ENCODE measurements at regions not wholly inside any gene's neighbourhood (a gene's known extent, or its start where the extent isn't known, plus 50 kb on each side); places are given as distances from the start of the nearest gene placed in this dataset.

DNA sequence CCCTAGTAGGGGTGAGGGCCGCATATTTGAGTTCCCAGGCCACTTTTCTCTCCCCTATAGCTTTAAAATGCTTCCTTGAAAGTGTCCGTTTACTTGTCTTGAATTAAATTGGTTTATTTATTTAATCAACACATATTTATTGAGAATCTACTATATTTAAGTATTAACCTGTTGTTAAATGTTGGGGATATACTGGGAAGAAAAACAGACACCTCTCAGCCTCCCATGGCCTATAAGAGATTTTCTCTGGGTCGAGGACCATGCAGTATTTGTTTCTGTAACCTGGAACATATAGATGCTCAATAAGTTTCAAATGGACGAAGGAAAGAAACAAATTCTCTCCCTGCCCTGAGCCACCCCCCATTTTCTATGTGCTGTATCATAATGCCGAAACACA lies 98.6 kb downstream of the INSIG2 start:
- peak overlapping the region; percentile 52 for H3K27ac ChIP-seq (ENCODE audit: insufficient read depth, low read length, poor library complexity, severe bottlenecking)
- H3K9me3 ChIP-seq (ENCODE audit: control insufficient read depth in 2 of 2, low read length in 2 of 2) = no peaks in the 10 kb centered on the region
- DNase-seq (no peak), ATAC-seq (ENCODE audit: low read depth in 2 of 2) (no peak)
- Mint-ChIP-seq H3K27me3 (peaks cover 7% of the 10 kb centered on the region), H3K27ac (peak overlapping the region; percentile 57 to 98 (median 93)), H3K4me1 (peaks cover 3 to 27% (median 18%) of the 10 kb centered on the region in 4 donors), H3K36me3 (no peaks in the 10 kb centered on the region), H3K4me3 (peak overlapping the region; percentile 92 to 96 (median 93)), H3K9me3 (peaks cover 0 to 1% (median 0%) of the 10 kb centered on the region in 7 donors)
- H3K4me1 ChIP-seq (ENCODE audit: control insufficient read depth, insufficient read depth, low read length, poor library complexity, severe bottlenecking) = peaks cover 7% of the 10 kb centered on the region
- no peaks in the 10 kb centered on the region for H3K27me3 ChIP-seq (ENCODE audit: control insufficient read depth, insufficient read depth, low read length)
- no peak overlapping the region for H3K4me3 ChIP-seq (ENCODE audit: low read depth, low read length)
- no peaks in the 10 kb centered on the region for H3K36me3 ChIP-seq (ENCODE audit: control insufficient read depth, insufficient read depth, low read length)

DNA sequence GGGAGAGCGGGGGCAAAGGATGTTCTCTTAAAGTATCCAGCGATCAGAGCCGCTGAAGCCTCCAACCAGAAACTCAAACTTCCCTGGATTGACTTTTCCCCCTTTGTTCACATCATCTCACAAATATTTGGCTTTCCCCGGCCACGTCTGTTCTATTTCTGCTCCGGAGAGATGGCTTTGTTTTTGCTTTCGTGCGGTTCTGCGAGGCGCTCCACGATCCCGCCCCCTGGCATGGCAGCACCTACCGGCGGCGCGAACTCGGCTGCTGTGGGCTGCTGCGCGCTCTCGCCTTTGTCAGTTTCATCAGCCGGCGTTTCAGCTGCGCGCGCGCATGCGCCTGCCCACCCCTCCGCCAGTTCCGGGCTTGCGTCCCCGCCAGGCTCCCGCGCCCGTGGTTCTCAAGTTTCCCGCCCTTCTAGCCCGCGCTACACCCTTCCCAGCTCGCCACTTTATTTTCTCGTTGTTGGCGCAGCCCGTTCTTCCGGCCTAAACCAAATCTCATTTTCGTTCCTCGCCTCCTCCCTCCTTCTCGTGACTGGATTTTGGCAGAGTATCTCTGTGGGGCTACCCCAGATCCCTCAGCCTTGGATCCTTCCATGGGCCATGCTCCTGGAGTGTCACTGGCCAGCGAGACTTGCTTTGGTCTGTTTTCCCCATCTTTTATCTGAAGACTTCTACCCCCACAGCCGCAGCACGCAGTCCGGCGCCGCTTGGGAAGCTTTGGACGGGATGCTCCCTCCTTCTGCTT lies 98.0 kb downstream of the INSIG2 start:
- H3K27me3 ChIP-seq (ENCODE audit: control insufficient read depth, insufficient read depth, low read length) = no peaks in the 10 kb centered on the region
- H3K4me3 ChIP-seq (ENCODE audit: low read depth, low read length) = peak overlapping the region; percentile 92
- H3K27ac Mint-ChIP-seq = peak overlapping the region; percentile 93 to 98 (median 97)
- H3K9me3 ChIP-seq (ENCODE audit: control insufficient read depth in 2 of 2, low read length in 2 of 2) = no peaks in the 10 kb centered on the region
- peak; percentile 79 to 92 (median 89) for DNase-seq
- H3K4me1 ChIP-seq (ENCODE audit: control insufficient read depth, insufficient read depth, low read length, poor library complexity, severe bottlenecking) = peaks cover 7% of the 10 kb centered on the region
- H3K4me3 Mint-ChIP-seq = peak overlapping the region; percentile 92 to 96 (median 93)
- H3K27me3 Mint-ChIP-seq = peaks cover 7% of the 10 kb centered on the region
- ATAC-seq (ENCODE audit: low read depth in 2 of 2) = peak; percentile 92 to 94
- H3K27ac ChIP-seq (ENCODE audit: insufficient read depth, low read length, poor library complexity, severe bottlenecking) = peak overlapping the region; percentile 52
- H3K4me1 Mint-ChIP-seq = peaks cover 3 to 27% (median 18%) of the 10 kb centered on the region in 4 donors
- peaks cover 0 to 1% (median 0%) of the 10 kb centered on the region in 7 donors for H3K9me3 Mint-ChIP-seq
- no peaks in the 10 kb centered on the region for H3K36me3 ChIP-seq (ENCODE audit: control insufficient read depth, insufficient read depth, low read length)
- no peaks in the 10 kb centered on the region for H3K36me3 Mint-ChIP-seq

DNA sequence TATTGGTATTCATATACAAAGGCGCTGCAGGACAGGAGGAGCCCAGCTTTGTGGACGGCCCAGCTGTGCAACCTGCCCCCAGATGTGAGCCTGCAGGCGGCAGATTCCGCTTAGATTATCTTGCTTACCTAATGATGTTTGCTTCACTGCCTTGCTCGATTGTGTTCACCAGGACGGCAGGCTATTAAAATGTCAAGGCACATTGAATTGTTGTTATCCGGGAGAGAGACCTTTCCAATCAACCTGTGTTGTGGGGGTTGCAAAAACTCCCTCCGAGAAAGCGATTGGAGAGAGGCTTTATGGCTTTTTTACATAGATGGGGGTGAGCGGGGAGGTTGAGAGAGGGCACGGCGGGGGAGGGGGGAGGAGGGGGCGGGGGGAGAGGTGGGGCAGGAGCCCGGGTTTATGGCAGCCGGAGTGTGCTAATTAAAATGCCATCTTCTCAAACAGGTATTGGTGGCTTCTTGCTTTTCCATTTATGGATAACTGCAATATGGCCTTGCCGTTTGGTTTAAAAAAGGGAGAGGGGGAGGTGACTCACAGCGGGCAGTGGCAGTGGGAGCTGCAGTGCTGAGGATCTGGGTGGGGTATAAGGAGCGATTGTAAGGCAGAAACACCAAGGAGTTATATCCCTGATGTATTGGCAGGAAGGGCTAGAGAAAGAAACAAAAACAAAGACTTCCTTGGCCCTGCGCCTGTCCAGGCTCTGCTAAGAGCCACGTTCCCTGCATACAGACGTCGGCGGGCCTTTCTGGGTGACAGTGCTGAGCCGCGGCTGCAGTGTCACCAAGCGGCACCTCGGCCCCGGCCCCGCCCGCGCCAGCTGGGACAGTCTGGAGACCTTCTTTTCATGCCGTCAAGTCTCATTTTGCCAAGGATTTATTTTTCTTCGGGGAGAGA lies 97.2 kb downstream of the INSIG2 start:
- peak overlapping the region; percentile 52 for H3K27ac ChIP-seq (ENCODE audit: insufficient read depth, low read length, poor library complexity, severe bottlenecking)
- H3K9me3 ChIP-seq (ENCODE audit: control insufficient read depth in 2 of 2, low read length in 2 of 2) = no peaks in the 10 kb centered on the region
- H3K36me3 Mint-ChIP-seq = no peaks in the 10 kb centered on the region
- H3K36me3 ChIP-seq (ENCODE audit: control insufficient read depth, insufficient read depth, low read length) = no peaks in the 10 kb centered on the region
- H3K4me3 Mint-ChIP-seq = peak overlapping the region; percentile 92 to 96 (median 93)
- DNase-seq = peak in 2 of 3 donors; percentile 16 to 72
- H3K27me3 ChIP-seq (ENCODE audit: control insufficient read depth, insufficient read depth, low read length) = no peaks in the 10 kb centered on the region
- H3K27me3 Mint-ChIP-seq = peaks cover 10% of the 10 kb centered on the region
- peak overlapping the region; percentile 91 to 97 (median 93) for H3K27ac Mint-ChIP-seq
- ATAC-seq (ENCODE audit: low read depth in 2 of 2) = peak; percentile 53 to 54
- peak overlapping the region; percentile 92 for H3K4me3 ChIP-seq (ENCODE audit: low read depth, low read length)
- peaks cover 0 to 1% (median 0%) of the 10 kb centered on the region in 7 donors for H3K9me3 Mint-ChIP-seq
- peaks cover 7% of the 10 kb centered on the region for H3K4me1 ChIP-seq (ENCODE audit: control insufficient read depth, insufficient read depth, low read length, poor library complexity, severe bottlenecking)
- peaks cover 3 to 29% (median 19%) of the 10 kb centered on the region in 4 donors for H3K4me1 Mint-ChIP-seq

DNA sequence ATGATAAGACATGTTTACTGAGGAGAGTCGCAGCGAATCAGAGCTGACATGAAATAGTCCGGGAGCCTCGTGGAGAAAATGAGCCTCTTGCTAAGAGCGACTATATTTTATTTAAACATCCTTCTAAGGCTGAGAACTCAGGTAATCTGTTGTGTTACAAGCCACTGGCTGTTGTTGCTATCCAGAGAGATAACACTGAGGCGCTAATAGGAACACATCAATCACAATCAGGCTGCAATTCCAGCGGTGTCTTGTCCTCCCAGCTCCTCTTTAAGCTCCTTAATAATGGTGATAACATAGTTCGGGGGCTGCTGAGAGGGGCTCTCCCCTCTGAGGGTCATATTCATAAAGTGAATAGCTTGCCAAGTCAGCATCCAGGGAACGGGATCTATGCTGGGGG lies 95.1 kb downstream of the INSIG2 start:
- Histone ChIP-seq H3K9me3 (ENCODE audit: control insufficient read depth in 2 of 2, low read length in 2 of 2) (no peaks in the 10 kb centered on the region), H3K27me3 (ENCODE audit: control insufficient read depth, insufficient read depth, low read length) (no peaks in the 10 kb centered on the region), H3K4me3 (ENCODE audit: low read depth, low read length) (no peak overlapping the region), H3K36me3 (ENCODE audit: control insufficient read depth, insufficient read depth, low read length) (no peaks in the 10 kb centered on the region), H3K27ac (ENCODE audit: insufficient read depth, low read length, poor library complexity, severe bottlenecking) (no peak overlapping the region), H3K4me1 (ENCODE audit: control insufficient read depth, insufficient read depth, low read length, poor library complexity, severe bottlenecking) (peaks cover 7% of the 10 kb centered on the region)
- H3K4me3 Mint-ChIP-seq = peak overlapping the region in 2 of 4 donors; percentile 75 to 77
- peak overlapping the region in 1 of 3 donors; percentile 38 for H3K27ac Mint-ChIP-seq
- H3K27me3 Mint-ChIP-seq = peaks cover 13% of the 10 kb centered on the region
- ATAC-seq (ENCODE audit: low read depth in 2 of 2) (no peak), DNase-seq (no peak)
- peaks cover 3 to 30% (median 19%) of the 10 kb centered on the region in 4 donors for H3K4me1 Mint-ChIP-seq
- H3K36me3 Mint-ChIP-seq = no peaks in the 10 kb centered on the region
- peaks cover 0 to 1% (median 0%) of the 10 kb centered on the region in 7 donors for H3K9me3 Mint-ChIP-seq

DNA sequence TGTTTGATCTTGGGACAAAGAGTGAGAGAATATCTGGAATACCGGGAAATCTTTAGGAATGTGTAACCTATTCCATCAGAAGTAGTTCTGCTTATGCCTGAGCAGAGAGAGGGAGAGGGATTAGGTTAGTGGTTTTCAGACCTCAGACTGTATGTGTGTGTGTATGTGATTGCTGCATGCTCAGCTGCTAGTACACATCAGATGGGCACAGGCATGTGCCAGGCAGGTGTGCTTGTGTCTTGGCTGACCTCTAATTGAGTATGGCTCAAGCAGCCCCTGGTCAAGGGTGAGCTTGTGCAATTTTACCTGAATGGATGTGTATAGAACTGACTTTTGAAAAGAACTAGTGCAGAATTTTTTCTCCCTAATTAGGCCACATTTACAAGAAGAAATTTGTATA lies 91.2 kb downstream of the INSIG2 start:
- H3K36me3 Mint-ChIP-seq = peaks cover 7% of the 10 kb centered on the region

DNA sequence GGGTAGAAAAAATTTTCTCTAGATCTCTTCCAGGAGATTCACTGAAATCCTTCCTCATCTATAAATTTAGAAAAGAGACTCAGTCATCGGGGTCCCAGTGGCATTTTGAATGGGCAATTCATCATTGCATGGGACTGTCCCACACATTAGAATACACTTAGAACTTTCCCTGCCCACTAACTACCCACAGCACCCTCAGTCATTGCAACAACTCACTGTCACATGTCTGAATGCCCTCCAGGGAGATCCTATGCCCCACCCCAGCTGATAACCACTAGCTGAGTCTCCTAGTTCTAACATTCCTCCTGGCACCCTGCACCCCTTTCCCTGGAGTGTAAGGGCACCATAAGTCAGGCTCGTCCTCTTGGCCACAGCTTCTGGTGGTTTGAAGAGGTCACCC lies 89.6 kb downstream of the INSIG2 start:
- H3K27ac ChIP-seq (ENCODE audit: insufficient read depth, low read length, poor library complexity, severe bottlenecking) = no peak overlapping the region
- H3K36me3 ChIP-seq (ENCODE audit: control insufficient read depth, insufficient read depth, low read length) = no peaks in the 10 kb centered on the region
- Mint-ChIP-seq H3K36me3 (peaks cover 7% of the 10 kb centered on the region), H3K9me3 (peaks cover 0 to 1% (median 0%) of the 10 kb centered on the region in 7 donors), H3K27ac (peak overlapping the region in 1 of 3 donors; percentile 39), H3K27me3 (peaks cover 24% of the 10 kb centered on the region), H3K4me1 (peaks cover 3 to 12% (median 4%) of the 10 kb centered on the region in 4 donors), H3K4me3 (no peak overlapping the region)
- H3K9me3 ChIP-seq (ENCODE audit: control insufficient read depth in 2 of 2, low read length in 2 of 2) = no peaks in the 10 kb centered on the region
- H3K27me3 ChIP-seq (ENCODE audit: control insufficient read depth, insufficient read depth, low read length) = no peaks in the 10 kb centered on the region
- peaks cover 4% of the 10 kb centered on the region for H3K4me1 ChIP-seq (ENCODE audit: control insufficient read depth, insufficient read depth, low read length, poor library complexity, severe bottlenecking)
- H3K4me3 ChIP-seq (ENCODE audit: low read depth, low read length) = no peak overlapping the region
- ATAC-seq (ENCODE audit: low read depth in 2 of 2) (no peak), DNase-seq (no peak)

More for the DNA sequence above, 91.2 kb downstream of the INSIG2 start:
- peaks cover 0 to 1% (median 0%) of the 10 kb centered on the region in 7 donors for H3K9me3 Mint-ChIP-seq
- ATAC-seq (ENCODE audit: low read depth in 2 of 2) (no peak), DNase-seq (no peak)
- no peak overlapping the region for H3K4me3 Mint-ChIP-seq
- H3K4me1 Mint-ChIP-seq = peaks cover 3 to 12% (median 4%) of the 10 kb centered on the region in 4 donors
- H3K4me3 ChIP-seq (ENCODE audit: low read depth, low read length) = no peak overlapping the region
- no peaks in the 10 kb centered on the region for H3K36me3 ChIP-seq (ENCODE audit: control insufficient read depth, insufficient read depth, low read length)
- H3K9me3 ChIP-seq (ENCODE audit: control insufficient read depth in 2 of 2, low read length in 2 of 2) = no peaks in the 10 kb centered on the region
- H3K27ac ChIP-seq (ENCODE audit: insufficient read depth, low read length, poor library complexity, severe bottlenecking) = no peak overlapping the region
- no peaks in the 10 kb centered on the region for H3K27me3 ChIP-seq (ENCODE audit: control insufficient read depth, insufficient read depth, low read length)
- no peak overlapping the region for H3K27ac Mint-ChIP-seq
- H3K27me3 Mint-ChIP-seq = peaks cover 23% of the 10 kb centered on the region
- H3K4me1 ChIP-seq (ENCODE audit: control insufficient read depth, insufficient read depth, low read length, poor library complexity, severe bottlenecking) = peaks cover 4% of the 10 kb centered on the region

DNA sequence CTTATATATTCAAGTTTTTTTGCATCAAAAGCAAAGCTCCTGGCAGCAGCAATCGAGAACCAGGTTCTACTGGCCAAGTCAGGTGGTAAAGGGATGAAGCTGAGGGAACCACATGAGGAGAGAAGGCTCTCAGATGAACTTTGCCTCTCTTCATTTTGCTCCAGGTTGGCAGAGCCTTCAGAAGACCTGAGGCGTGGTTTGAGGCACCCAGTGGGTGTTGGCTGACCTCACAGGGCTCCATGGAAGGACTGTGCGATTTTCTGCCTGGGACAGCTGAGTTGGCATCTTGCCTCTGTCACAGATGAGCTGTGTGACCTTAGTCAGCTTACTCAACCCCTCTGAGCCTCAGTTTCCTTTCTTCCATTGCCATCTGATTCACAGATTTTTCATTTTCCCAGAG lies 89.0 kb downstream of the INSIG2 start:
- no peak overlapping the region for H3K27ac ChIP-seq (ENCODE audit: insufficient read depth, low read length, poor library complexity, severe bottlenecking)
- H3K9me3 ChIP-seq (ENCODE audit: control insufficient read depth in 2 of 2, low read length in 2 of 2) = no peaks in the 10 kb centered on the region
- no peaks in the 10 kb centered on the region for H3K27me3 ChIP-seq (ENCODE audit: control insufficient read depth, insufficient read depth, low read length)
- Mint-ChIP-seq H3K4me3 (no peak overlapping the region), H3K36me3 (peaks cover 7% of the 10 kb centered on the region), H3K4me1 (peaks cover 3 to 12% (median 4%) of the 10 kb centered on the region in 4 donors), H3K9me3 (peaks cover 0 to 1% (median 0%) of the 10 kb centered on the region in 7 donors), H3K27me3 (peaks cover 24% of the 10 kb centered on the region), H3K27ac (no peak overlapping the region)
- ATAC-seq (ENCODE audit: low read depth in 2 of 2) (no peak), DNase-seq (no peak)
- H3K4me3 ChIP-seq (ENCODE audit: low read depth, low read length) = no peak overlapping the region
- H3K36me3 ChIP-seq (ENCODE audit: control insufficient read depth, insufficient read depth, low read length) = no peaks in the 10 kb centered on the region
- H3K4me1 ChIP-seq (ENCODE audit: control insufficient read depth, insufficient read depth, low read length, poor library complexity, severe bottlenecking) = peaks cover 4% of the 10 kb centered on the region
